PC-9 (cell line): ENCODE measurements at regions not wholly inside any gene's neighbourhood (a gene's known extent, or its start where the extent isn't known, plus 50 kb on each side); places are given as distances from the start of the nearest gene placed in this dataset.

Source experiments
- BruUV-seq: library from RNA; stranded (reverse); fragments of 400-500 nt; replicated peaks from 2 replicates; lab custom pipeline; 2021; lab: Mats Ljungman, UMichigan
- CTCF ChIA-PET: fragments of 300-600 bp; sonication (Branson Sonifier 250); formaldehyde crosslinking; loops from one replicate; lab custom pipeline; 2022; ENCODE audit warnings: antibody characterized with exemption; lab: Charles Lee
- POLR2A ChIA-PET: fragments of 300-600 bp; sonication (Branson Sonifier 250); formaldehyde crosslinking; loops from one replicate; lab custom pipeline; 2022; ENCODE audit warnings: antibody characterized with exemption; ENCODE audit not compliant: unreplicated experiment; lab: Charles Lee
- DNase-seq, 2 experiments: peaks; one replicate each; pipeline versions ENCODE4 v3.0.0 to v3.0.0-alpha.2; 2015 to 2022; ENCODE audit warnings: mixed read lengths in 1 of 2
- H2AFZ ChIP-seq: fragments of 200-600 bp; sonication (generic); 2 replicates; pipeline ENCODE4 v1.8.1; 2017; ENCODE audit warnings: antibody characterized with exemption
- H3F3A ChIP-seq: fragments of 200-600 bp; sonication (generic); 2 replicates; pipeline ENCODE4 v1.8.1; 2017; ENCODE audit warnings: antibody characterized with exemption, mild to moderate bottlenecking, low read depth; ENCODE audit not compliant: insufficient read depth
- H3K27ac ChIP-seq: fragments of 200-600 bp; sonication (generic); 2 replicates; pipeline ENCODE4 v1.6.1; 2016; ENCODE audit warnings: mixed run types
- H3K27me3 ChIP-seq: fragments of 200-600 bp; sonication (generic); 2 replicates; pipeline ENCODE4 v1.6.1; 2016; ENCODE audit warnings: low read depth, mixed run types; ENCODE audit not compliant: insufficient read depth
- H3K36me3 ChIP-seq: fragments of 200-600 bp; sonication (generic); 2 replicates; pipeline ENCODE4 v1.6.1; 2016; ENCODE audit warnings: low read depth, mixed run types
- H3K4me1 ChIP-seq: fragments of 200-600 bp; sonication (generic); replicated peaks from 2 replicates; pipeline ENCODE4 v1.6.1; 2016; ENCODE audit warnings: mixed run types; ENCODE audit not compliant: insufficient read depth
- H3K4me2 ChIP-seq: fragments of 200-600 bp; sonication (generic); 2 replicates; pipeline ENCODE4 v1.6.1; 2017; ENCODE audit warnings: mixed run types
- H3K4me3 ChIP-seq: fragments of 200-600 bp; sonication (generic); 2 replicates; pipeline ENCODE4 v1.6.1; 2016; ENCODE audit warnings: mixed run types
- H3K79me2 ChIP-seq: fragments of 200-600 bp; sonication (generic); 2 replicates; pipeline ENCODE4 v1.6.1; 2017; ENCODE audit warnings: low read depth, mixed run types
- H3K9me2 ChIP-seq: fragments of 200-600 bp; sonication (generic); 2 replicates; pipeline ENCODE4 v1.8.1; 2017; ENCODE audit warnings: mild to moderate bottlenecking; ENCODE audit not compliant: insufficient read depth
- H3K9me3 ChIP-seq: fragments of 200-600 bp; sonication (generic); 2 replicates; pipeline ENCODE4 v1.8.1; 2016; ENCODE audit warnings: low read depth; ENCODE audit not compliant: insufficient read depth
- H4K20me1 ChIP-seq: fragments of 200-600 bp; sonication (generic); 2 replicates; pipeline ENCODE4 v1.8.1; 2017; ENCODE audit not compliant: insufficient read depth
- EZH2 ChIP-seq: fragments of 200-600 bp; sonication (generic); IDR thresholded peaks from 2 replicates; pipeline ENCODE4 v1.8.0; 2017; ENCODE audit warnings: antibody characterized with exemption, low read depth
- intact Hi-C: fragments of 100-400 bp; cut with micrococcal nuclease; formaldehyde crosslinking; loops from one replicate; pipeline ENCODE4 v1.10.0; 2022; ENCODE audit not compliant: unreplicated experiment
- TF ChIP-seq, protein P1 (sequence below): fragments of 200-600 bp; sonication (generic); conservative IDR thresholded peaks from 2 replicates; pipeline ENCODE4 v1.6.1; 2017; ENCODE audit warnings: mixed run types, antibody characterized with exemption, mild to moderate bottlenecking, moderate library complexity

DNA sequence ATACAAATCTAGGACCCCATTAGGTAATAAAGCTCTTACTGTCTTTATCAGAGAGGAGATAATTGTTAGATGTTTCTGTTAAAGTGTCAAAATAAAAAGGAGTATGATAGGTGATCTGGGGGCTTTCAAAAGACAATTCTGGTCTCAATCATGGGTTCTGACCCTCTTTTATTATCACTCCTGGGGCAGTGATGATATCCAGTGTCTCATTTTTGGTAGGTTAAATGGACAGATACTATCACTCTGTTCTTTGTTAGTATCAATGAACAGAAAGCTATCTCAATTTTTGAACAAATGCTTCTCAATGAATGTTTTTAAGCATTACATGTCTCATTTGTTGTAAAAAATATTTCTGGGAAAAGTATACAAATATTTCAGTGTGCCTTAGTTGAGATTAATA, 405.9 kb downstream of the MLLT3 start:
- Histone ChIP-seq H3K4me2 (no peak overlapping the region), H3K79me2 (no peaks in the 10 kb centered on the region), H3K4me3 (no peak overlapping the region), H3K4me1 (no peaks in the 10 kb centered on the region), H4K20me1 (no peaks in the 10 kb centered on the region), H3K36me3 (no peaks in the 10 kb centered on the region), H2AFZ (no peak overlapping the region), H3K27ac (no peak overlapping the region), H3K27me3 (no peaks in the 10 kb centered on the region), H3K9me2 (no peaks in the 10 kb centered on the region), H3K9me3 (no peaks in the 10 kb centered on the region), H3F3A (no peaks in the 10 kb centered on the region)
- no peak for DNase-seq
- ChIA-PET CTCF (no interaction called here), POLR2A (no interaction called here)
- TF ChIP-seq, protein P1, sequence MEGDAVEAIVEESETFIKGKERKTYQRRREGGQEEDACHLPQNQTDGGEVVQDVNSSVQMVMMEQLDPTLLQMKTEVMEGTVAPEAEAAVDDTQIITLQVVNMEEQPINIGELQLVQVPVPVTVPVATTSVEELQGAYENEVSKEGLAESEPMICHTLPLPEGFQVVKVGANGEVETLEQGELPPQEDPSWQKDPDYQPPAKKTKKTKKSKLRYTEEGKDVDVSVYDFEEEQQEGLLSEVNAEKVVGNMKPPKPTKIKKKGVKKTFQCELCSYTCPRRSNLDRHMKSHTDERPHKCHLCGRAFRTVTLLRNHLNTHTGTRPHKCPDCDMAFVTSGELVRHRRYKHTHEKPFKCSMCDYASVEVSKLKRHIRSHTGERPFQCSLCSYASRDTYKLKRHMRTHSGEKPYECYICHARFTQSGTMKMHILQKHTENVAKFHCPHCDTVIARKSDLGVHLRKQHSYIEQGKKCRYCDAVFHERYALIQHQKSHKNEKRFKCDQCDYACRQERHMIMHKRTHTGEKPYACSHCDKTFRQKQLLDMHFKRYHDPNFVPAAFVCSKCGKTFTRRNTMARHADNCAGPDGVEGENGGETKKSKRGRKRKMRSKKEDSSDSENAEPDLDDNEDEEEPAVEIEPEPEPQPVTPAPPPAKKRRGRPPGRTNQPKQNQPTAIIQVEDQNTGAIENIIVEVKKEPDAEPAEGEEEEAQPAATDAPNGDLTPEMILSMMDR = no peak
- TF ChIP-seq EZH2 = no peak
- BruUV-seq = no TSS peak
- intact Hi-C loops = no loop called here

DNA sequence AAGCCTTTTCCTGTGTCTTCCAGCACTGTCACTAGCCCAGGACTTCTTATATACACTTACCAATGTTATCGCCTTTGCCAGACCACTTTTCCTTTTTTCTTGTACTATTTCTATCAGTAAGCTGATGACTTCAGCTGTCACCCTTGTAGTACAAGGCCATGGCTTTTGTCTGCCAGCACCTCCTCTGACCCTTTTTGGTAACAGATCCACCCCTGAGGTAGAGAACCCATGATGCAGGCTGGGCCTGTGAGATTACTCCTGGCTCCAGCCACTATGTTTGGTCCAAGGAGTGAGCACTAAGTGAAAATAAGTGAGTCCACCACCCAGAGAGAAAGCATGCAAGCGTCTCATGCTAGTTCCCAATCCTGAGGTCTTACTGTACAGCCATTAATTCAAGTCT, 406.7 kb downstream of the MLLT3 start:
- intact Hi-C loops = no loop called here
- ChIA-PET CTCF (no interaction called here), POLR2A (no interaction called here)
- no peak for TF ChIP-seq EZH2
- TF ChIP-seq, protein P1 = no peak
- Histone ChIP-seq H3F3A (no peaks in the 10 kb centered on the region), H2AFZ (no peak overlapping the region), H3K27ac (no peak overlapping the region), H3K9me3 (no peaks in the 10 kb centered on the region), H3K79me2 (no peaks in the 10 kb centered on the region), H3K4me3 (no peak overlapping the region), H3K4me1 (no peaks in the 10 kb centered on the region), H3K9me2 (no peaks in the 10 kb centered on the region), H3K4me2 (no peak overlapping the region), H4K20me1 (no peaks in the 10 kb centered on the region), H3K27me3 (no peaks in the 10 kb centered on the region), H3K36me3 (no peaks in the 10 kb centered on the region)
- no TSS peak for BruUV-seq
- DNase-seq = no peak

DNA sequence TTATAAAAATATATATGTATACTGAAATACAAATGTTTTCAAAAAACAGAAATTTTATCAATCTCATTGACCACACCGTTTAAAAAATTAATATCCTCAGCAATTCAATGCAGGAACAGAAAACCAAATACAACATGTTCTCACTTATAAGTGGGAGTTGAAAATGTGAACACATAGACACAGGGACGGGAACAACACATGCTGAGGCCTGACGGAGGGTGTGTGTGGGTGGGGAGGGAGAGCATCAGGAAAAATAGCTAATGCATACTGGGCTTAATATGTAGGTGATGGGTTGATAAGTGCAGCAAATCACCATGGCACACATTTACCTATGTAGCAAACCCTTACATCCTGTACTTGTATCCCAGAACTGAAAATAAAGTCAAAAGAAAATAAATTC, 409.5 kb downstream of the MLLT3 start:
- H3K36me3 ChIP-seq = no peaks in the 10 kb centered on the region
- no peak for TF ChIP-seq EZH2
- TF ChIP-seq, protein P1 = no peak
- ChIA-PET CTCF (no interaction called here), POLR2A (no interaction called here)
- H2AFZ ChIP-seq = no peak overlapping the region
- BruUV-seq = no TSS peak
- H3F3A ChIP-seq = no peaks in the 10 kb centered on the region
- no peaks in the 10 kb centered on the region for H3K4me1 ChIP-seq
- no peaks in the 10 kb centered on the region for H3K79me2 ChIP-seq
- H3K9me3 ChIP-seq = no peaks in the 10 kb centered on the region
- no peaks in the 10 kb centered on the region for H4K20me1 ChIP-seq
- intact Hi-C loops = no loop called here
- H3K4me2 ChIP-seq = no peak overlapping the region
- no peaks in the 10 kb centered on the region for H3K27me3 ChIP-seq
- DNase-seq = no peak
- no peaks in the 10 kb centered on the region for H3K9me2 ChIP-seq
- no peak overlapping the region for H3K4me3 ChIP-seq
- no peak overlapping the region for H3K27ac ChIP-seq
